ENCODE measurements at regions not wholly inside any gene's neighbourhood (a gene's known extent, or its start where the extent isn't known, plus 50 kb on each side); places are given as distances from the start of the nearest gene placed in this dataset.

- no peak for TF ChIP-seq CTCF (IDR thresholded peaks at IDR 0.05; ENCODE audit: low read depth, low read length)
- no peak for TF ChIP-seq EZH2phosphoT487 (IDR thresholded peaks at IDR 0.05; ENCODE audit: low read depth)
Observed at GRCh38 chr14:44589180-44589579, 82.1 kb upstream of the FSCB start.
